ENCODE measurements at regions not wholly inside any gene's neighbourhood (a gene's known extent, or its start where the extent isn't known, plus 50 kb on each side); places are given as distances from the start of the nearest gene placed in this dataset.

DNA sequence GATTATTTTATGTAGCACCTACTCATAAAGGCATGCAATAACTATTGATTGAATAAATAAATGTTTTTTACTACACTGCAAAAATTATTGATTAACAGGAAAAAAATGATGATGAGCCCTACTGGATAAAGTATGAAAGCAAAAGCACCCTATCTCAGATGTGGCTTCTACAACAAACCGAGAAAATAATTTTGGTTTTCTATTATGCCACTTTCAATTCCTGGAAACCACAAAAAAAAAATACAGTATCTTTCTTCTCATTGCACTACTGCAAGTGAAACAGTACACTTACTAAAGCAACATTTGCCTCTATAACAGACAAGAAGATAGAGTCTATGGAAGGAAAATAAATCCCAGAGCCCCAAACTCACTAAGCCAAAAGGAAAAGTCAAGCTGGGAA, 1882.4 kb downstream of the NCAM2 start:
- ChIA-PET RAD21 (ENCODE audit: low non-redundant PET in 1 of 2, low total read pairs in 2 of 2, uncharacterized antibody in 2 of 2, unreplicated experiment in 2 of 2) (no interaction called here), CTCF (no interaction called here), POLR2A (no interaction called here)
- intact Hi-C loops (cut with micrococcal nuclease) = no loop called here
- Histone ChIP-seq H2AFZ (ENCODE audit: low read depth, low read length, poor library complexity, severe bottlenecking) (no peak overlapping the region), H3K36me3 (ENCODE audit: control insufficient read depth in 1 of 2, insufficient read depth in 2 of 2, low read length in 2 of 2) (no peaks in the 10 kb centered on the region), H3K9ac (ENCODE audit: low read length) (no peak overlapping the region), H3K9me3 (ENCODE audit: control insufficient read depth in 1 of 2, insufficient read depth in 1 of 2, low read depth in 1 of 2, low read length in 2 of 2) (peaks cover 11 to 26% of the 10 kb centered on the region in 2 experiments; a peak in 2 of 4 replicates), H3K27ac (ENCODE audit: low read depth, low read length) (no peak overlapping the region), H3K79me2 (ENCODE audit: insufficient read depth, low read length) (no peaks in the 10 kb centered on the region), H3K4me3 (replicated peaks in 1 of 2; ENCODE audit: low read depth in 1 of 2, low read length in 2 of 2) (no peak overlapping the region), H3K4me1 (ENCODE audit: control insufficient read depth in 1 of 2, insufficient read depth in 2 of 2, low read length in 2 of 2) (no peaks in the 10 kb centered on the region), H3K4me2 (ENCODE audit: low read length) (no peak overlapping the region), H3K9me2 (ENCODE audit: insufficient read depth) (no peaks in the 10 kb centered on the region), H4K20me1 (ENCODE audit: insufficient read depth) (no peaks in the 10 kb centered on the region), H3K27me3 (ENCODE audit: insufficient read depth, low read length) (no peaks in the 10 kb centered on the region)
- ATAC-seq = no peak
- no TSS peak for BruUV-seq (replicated peaks)
- TF ChIP-seq POLR2AphosphoS5 (IDR thresholded peaks at IDR 0.05; ENCODE audit: low read depth, low read length) (no peak), ZNF274 (IDR thresholded peaks at IDR 0.05; ENCODE audit: low read depth, low read length) (no peak), ELF1 (IDR thresholded peaks at IDR 0.05; ENCODE audit: borderline replicate concordance, low read depth) (no peak), RAD21 (IDR thresholded peaks at IDR 0.05; ENCODE audit: low read depth) (no peak), EZH2 (IDR thresholded peaks at IDR 0.05) (no peak), EZH2phosphoT487 (IDR thresholded peaks at IDR 0.05; ENCODE audit: borderline replicate concordance) (no peak), FOSL1 (IDR thresholded peaks at IDR 0.05; ENCODE audit: low read depth) (no peak), SP1 (IDR thresholded peaks at IDR 0.05; ENCODE audit: low read depth) (no peak)
- TF ChIP-seq, protein P1, sequence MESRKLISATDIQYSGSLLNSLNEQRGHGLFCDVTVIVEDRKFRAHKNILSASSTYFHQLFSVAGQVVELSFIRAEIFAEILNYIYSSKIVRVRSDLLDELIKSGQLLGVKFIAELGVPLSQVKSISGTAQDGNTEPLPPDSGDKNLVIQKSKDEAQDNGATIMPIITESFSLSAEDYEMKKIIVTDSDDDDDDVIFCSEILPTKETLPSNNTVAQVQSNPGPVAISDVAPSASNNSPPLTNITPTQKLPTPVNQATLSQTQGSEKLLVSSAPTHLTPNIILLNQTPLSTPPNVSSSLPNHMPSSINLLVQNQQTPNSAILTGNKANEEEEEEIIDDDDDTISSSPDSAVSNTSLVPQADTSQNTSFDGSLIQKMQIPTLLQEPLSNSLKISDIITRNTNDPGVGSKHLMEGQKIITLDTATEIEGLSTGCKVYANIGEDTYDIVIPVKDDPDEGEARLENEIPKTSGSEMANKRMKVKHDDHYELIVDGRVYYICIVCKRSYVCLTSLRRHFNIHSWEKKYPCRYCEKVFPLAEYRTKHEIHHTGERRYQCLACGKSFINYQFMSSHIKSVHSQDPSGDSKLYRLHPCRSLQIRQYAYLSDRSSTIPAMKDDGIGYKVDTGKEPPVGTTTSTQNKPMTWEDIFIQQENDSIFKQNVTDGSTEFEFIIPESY (IDR thresholded peaks at IDR 0.05; ENCODE audit: extremely low read depth, insufficient replicate concordance, low read length) = no peak
- DNase-seq (ENCODE audit: low read depth, low spot score) = no peak

DNA sequence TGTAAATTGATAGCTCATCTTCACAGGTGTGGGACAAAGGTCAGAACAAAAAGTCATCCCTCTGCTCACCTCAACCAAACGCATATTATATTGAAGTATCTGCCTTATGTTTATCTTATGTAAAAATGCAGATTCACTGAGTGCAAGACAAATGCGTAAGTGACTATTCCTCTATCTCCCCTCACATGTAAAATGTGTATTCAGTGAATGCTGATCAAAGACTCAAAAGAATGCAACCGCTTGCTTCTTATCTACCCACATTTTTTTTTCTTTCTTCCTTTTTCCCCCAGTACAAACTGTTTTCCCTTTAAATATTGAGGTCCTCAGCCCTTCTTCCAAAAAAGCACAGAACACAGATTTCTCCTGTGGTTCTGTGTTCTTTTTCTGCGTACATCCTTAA, 1882.9 kb downstream of the NCAM2 start:
- H3K9ac ChIP-seq (ENCODE audit: low read length) = no peak overlapping the region
- no peaks in the 10 kb centered on the region for H3K4me1 ChIP-seq (ENCODE audit: control insufficient read depth in 1 of 2, insufficient read depth in 2 of 2, low read length in 2 of 2)
- H3K4me3 ChIP-seq (replicated peaks in 1 of 2; ENCODE audit: low read depth in 1 of 2, low read length in 2 of 2) = no peak overlapping the region
- ChIA-PET CTCF (no interaction called here), RAD21 (ENCODE audit: low non-redundant PET in 1 of 2, low total read pairs in 2 of 2, uncharacterized antibody in 2 of 2, unreplicated experiment in 2 of 2) (no interaction called here), POLR2A (no interaction called here)
- H3K79me2 ChIP-seq (ENCODE audit: insufficient read depth, low read length) = no peaks in the 10 kb centered on the region
- ATAC-seq = no peak
- no peaks in the 10 kb centered on the region for H4K20me1 ChIP-seq (ENCODE audit: insufficient read depth)
- no peak overlapping the region for H3K4me2 ChIP-seq (ENCODE audit: low read length)
- TF ChIP-seq, protein P2, sequence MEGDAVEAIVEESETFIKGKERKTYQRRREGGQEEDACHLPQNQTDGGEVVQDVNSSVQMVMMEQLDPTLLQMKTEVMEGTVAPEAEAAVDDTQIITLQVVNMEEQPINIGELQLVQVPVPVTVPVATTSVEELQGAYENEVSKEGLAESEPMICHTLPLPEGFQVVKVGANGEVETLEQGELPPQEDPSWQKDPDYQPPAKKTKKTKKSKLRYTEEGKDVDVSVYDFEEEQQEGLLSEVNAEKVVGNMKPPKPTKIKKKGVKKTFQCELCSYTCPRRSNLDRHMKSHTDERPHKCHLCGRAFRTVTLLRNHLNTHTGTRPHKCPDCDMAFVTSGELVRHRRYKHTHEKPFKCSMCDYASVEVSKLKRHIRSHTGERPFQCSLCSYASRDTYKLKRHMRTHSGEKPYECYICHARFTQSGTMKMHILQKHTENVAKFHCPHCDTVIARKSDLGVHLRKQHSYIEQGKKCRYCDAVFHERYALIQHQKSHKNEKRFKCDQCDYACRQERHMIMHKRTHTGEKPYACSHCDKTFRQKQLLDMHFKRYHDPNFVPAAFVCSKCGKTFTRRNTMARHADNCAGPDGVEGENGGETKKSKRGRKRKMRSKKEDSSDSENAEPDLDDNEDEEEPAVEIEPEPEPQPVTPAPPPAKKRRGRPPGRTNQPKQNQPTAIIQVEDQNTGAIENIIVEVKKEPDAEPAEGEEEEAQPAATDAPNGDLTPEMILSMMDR (IDR thresholded peaks at IDR 0.05 in 2 of 3, conservative IDR thresholded peaks at IDR 0.05 in 1 of 3; ENCODE audit: borderline replicate concordance in 1 of 3, insufficient read depth in 1 of 3, low read depth in 2 of 3, low read length in 2 of 3) = no peak
- no peaks in the 10 kb centered on the region for H3K36me3 ChIP-seq (ENCODE audit: control insufficient read depth in 1 of 2, insufficient read depth in 2 of 2, low read length in 2 of 2)
- H3K27ac ChIP-seq (ENCODE audit: low read depth, low read length) = no peak overlapping the region
- no peak overlapping the region for H2AFZ ChIP-seq (ENCODE audit: low read depth, low read length, poor library complexity, severe bottlenecking)
- H3K27me3 ChIP-seq (ENCODE audit: insufficient read depth, low read length) = no peaks in the 10 kb centered on the region
- H3K9me2 ChIP-seq (ENCODE audit: insufficient read depth) = no peaks in the 10 kb centered on the region
- intact Hi-C loops (cut with micrococcal nuclease) = no loop called here
- DNase-seq (ENCODE audit: low read depth, low spot score) = no peak
- BruUV-seq (replicated peaks) = no TSS peak
- H3K9me3 ChIP-seq (ENCODE audit: control insufficient read depth in 1 of 2, insufficient read depth in 1 of 2, low read depth in 1 of 2, low read length in 2 of 2) = peaks cover 11 to 24% of the 10 kb centered on the region in 2 experiments; a peak in 2 of 4 replicates

All from HCT116 (cell line).